ENCODE measurements at regions not wholly inside any gene's neighbourhood (a gene's known extent, or its start where the extent isn't known, plus 50 kb on each side); places are given as distances from the start of the nearest gene placed in this dataset.

DNA sequence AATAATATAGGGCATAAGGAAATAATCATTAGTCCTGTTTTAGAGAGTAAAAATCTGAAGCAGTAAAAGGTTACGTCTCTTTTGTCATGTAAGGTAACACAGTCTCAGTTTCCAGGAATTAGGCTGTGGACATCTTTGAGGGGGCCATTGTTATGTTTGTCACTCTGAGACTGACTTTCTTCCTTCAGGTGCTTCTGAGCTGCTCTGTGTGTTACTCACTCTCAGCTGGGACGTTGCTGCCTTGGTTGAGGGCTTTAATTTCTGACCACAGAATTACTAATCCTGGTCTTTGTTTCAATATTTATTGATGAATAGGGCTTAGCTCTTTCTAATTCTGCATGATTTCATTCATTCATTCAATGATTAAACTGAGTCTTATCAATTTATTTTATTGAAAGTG, 55.9 kb upstream of the SLC38A11 start:
- Histone ChIP-seq H3K9me2 (ENCODE audit: insufficient read depth, low read length) (no peaks in the 10 kb centered on the region), H3K4me3 (ENCODE audit: low read length) (no peak overlapping the region), H3K36me3 (ENCODE audit: insufficient read depth, low read length) (no peaks in the 10 kb centered on the region), H3F3A (ENCODE audit: insufficient read depth, low read length, poor library complexity, severe bottlenecking) (no peaks in the 10 kb centered on the region), H3K27ac (ENCODE audit: low read length) (no peak overlapping the region), H3K27me3 (ENCODE audit: insufficient read depth, low read depth, low read length) (no peaks in the 10 kb centered on the region), H2AFZ (ENCODE audit: low read depth, low read length) (no peak overlapping the region), H3K9me3 (ENCODE audit: low read length) (no peaks in the 10 kb centered on the region), H3K9ac (ENCODE audit: low read length) (no peak overlapping the region), H4K20me1 (ENCODE audit: insufficient read depth) (no peaks in the 10 kb centered on the region), H3K79me2 (replicated peaks; ENCODE audit: insufficient read depth, low read length) (no peaks in the 10 kb centered on the region), H3K4me2 (ENCODE audit: low read length) (no peak overlapping the region)
- TF ChIP-seq EP300 (conservative IDR thresholded peaks at IDR 0.05; ENCODE audit: poor library complexity, severe bottlenecking) = no peak
- TF ChIP-seq EZH2 (IDR thresholded peaks at IDR 0.05; ENCODE audit: borderline replicate concordance, insufficient read depth, low read length, poor library complexity, severe bottlenecking) = no peak
- TF ChIP-seq, protein P1, sequence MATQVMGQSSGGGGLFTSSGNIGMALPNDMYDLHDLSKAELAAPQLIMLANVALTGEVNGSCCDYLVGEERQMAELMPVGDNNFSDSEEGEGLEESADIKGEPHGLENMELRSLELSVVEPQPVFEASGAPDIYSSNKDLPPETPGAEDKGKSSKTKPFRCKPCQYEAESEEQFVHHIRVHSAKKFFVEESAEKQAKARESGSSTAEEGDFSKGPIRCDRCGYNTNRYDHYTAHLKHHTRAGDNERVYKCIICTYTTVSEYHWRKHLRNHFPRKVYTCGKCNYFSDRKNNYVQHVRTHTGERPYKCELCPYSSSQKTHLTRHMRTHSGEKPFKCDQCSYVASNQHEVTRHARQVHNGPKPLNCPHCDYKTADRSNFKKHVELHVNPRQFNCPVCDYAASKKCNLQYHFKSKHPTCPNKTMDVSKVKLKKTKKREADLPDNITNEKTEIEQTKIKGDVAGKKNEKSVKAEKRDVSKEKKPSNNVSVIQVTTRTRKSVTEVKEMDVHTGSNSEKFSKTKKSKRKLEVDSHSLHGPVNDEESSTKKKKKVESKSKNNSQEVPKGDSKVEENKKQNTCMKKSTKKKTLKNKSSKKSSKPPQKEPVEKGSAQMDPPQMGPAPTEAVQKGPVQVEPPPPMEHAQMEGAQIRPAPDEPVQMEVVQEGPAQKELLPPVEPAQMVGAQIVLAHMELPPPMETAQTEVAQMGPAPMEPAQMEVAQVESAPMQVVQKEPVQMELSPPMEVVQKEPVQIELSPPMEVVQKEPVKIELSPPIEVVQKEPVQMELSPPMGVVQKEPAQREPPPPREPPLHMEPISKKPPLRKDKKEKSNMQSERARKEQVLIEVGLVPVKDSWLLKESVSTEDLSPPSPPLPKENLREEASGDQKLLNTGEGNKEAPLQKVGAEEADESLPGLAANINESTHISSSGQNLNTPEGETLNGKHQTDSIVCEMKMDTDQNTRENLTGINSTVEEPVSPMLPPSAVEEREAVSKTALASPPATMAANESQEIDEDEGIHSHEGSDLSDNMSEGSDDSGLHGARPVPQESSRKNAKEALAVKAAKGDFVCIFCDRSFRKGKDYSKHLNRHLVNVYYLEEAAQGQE (IDR thresholded peaks at IDR 0.05; ENCODE audit: borderline replicate concordance) = no peak
- no peak for TF ChIP-seq MXI1 (conservative IDR thresholded peaks at IDR 0.05; ENCODE audit: poor library complexity, severe bottlenecking)
- no peak for TF ChIP-seq TAF1 (IDR thresholded peaks at IDR 0.05; ENCODE audit: low read depth)
- TF ChIP-seq SMC3 (conservative IDR thresholded peaks at IDR 0.05; ENCODE audit: poor library complexity) = no peak
- TF ChIP-seq POLR2AphosphoS5 (IDR thresholded peaks at IDR 0.05) = no peak
- TF ChIP-seq RAD21 (conservative IDR thresholded peaks at IDR 0.05) = no peak
- TF ChIP-seq, protein P2, sequence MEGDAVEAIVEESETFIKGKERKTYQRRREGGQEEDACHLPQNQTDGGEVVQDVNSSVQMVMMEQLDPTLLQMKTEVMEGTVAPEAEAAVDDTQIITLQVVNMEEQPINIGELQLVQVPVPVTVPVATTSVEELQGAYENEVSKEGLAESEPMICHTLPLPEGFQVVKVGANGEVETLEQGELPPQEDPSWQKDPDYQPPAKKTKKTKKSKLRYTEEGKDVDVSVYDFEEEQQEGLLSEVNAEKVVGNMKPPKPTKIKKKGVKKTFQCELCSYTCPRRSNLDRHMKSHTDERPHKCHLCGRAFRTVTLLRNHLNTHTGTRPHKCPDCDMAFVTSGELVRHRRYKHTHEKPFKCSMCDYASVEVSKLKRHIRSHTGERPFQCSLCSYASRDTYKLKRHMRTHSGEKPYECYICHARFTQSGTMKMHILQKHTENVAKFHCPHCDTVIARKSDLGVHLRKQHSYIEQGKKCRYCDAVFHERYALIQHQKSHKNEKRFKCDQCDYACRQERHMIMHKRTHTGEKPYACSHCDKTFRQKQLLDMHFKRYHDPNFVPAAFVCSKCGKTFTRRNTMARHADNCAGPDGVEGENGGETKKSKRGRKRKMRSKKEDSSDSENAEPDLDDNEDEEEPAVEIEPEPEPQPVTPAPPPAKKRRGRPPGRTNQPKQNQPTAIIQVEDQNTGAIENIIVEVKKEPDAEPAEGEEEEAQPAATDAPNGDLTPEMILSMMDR (IDR thresholded peaks at IDR 0.05; ENCODE audit: poor library complexity, severe bottlenecking) = no peak

DNA sequence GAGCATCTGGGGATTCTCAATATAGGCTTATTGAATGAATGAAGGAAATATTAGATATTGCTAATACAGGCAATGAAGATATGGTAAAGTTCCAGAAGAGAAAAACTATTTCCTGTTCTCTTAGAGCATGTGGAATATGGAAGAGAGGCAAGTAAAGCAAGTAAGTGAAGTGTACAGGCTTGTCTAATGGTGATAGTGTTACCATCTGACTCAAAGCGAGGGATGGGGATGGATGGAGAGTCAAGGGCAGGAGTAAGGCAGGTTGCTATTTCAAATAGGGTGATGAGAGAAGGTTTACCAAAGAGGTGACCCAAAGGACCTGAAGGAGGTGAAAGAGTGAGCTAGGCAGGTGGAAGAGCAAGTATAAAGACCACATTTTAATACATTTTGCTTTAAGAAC, 55.2 kb upstream of the SLC38A11 start:
- Histone ChIP-seq H3K4me3 (ENCODE audit: low read length) (no peak overlapping the region), H3K9me2 (ENCODE audit: insufficient read depth, low read length) (no peaks in the 10 kb centered on the region), H3K4me2 (ENCODE audit: low read length) (no peak overlapping the region), H3F3A (ENCODE audit: insufficient read depth, low read length, poor library complexity, severe bottlenecking) (no peaks in the 10 kb centered on the region), H3K79me2 (replicated peaks; ENCODE audit: insufficient read depth, low read length) (no peaks in the 10 kb centered on the region), H3K36me3 (ENCODE audit: insufficient read depth, low read length) (no peaks in the 10 kb centered on the region), H3K27me3 (ENCODE audit: insufficient read depth, low read depth, low read length) (no peaks in the 10 kb centered on the region), H4K20me1 (ENCODE audit: insufficient read depth) (no peaks in the 10 kb centered on the region), H3K9ac (ENCODE audit: low read length) (no peak overlapping the region), H3K9me3 (ENCODE audit: low read length) (no peaks in the 10 kb centered on the region), H3K27ac (ENCODE audit: low read length) (no peak overlapping the region), H2AFZ (ENCODE audit: low read depth, low read length) (no peak overlapping the region)
- TF ChIP-seq, protein P2 (IDR thresholded peaks at IDR 0.05; ENCODE audit: poor library complexity, severe bottlenecking) = no peak
- no peak for TF ChIP-seq SMC3 (conservative IDR thresholded peaks at IDR 0.05; ENCODE audit: poor library complexity)
